Gastroesophageal sphincter (tissue), 4 donors: ENCODE measurements at regions not wholly inside any gene's neighbourhood (a gene's known extent, or its start where the extent isn't known, plus 50 kb on each side); places are given as distances from the start of the nearest gene placed in this dataset.

ENCODE experiments used
- ATAC-seq: fragments of 150-250 bp; one replicate; pipeline ENCODE4 v1.9.1; 2016; ENCODE audit warnings: mild to moderate bottlenecking, moderate library complexity
- H3K27ac ChIP-seq, 4 donors: fragments of 200-600 bp; sonication (generic) in 3 of 4; 1 replicate in 3 of 4; 2 replicates in 1 of 4; pipeline ENCODE4 v1.5.1; 2016 to 2019
- H3K27me3 ChIP-seq: fragments of 200-600 bp; sonication (generic); one replicate; pipeline ENCODE4 v1.5.1; 2019
- H3K36me3 ChIP-seq, 2 donors: fragments of 200-600 bp; sonication (generic); one replicate each; pipeline ENCODE4 v1.5.1; 2019; ENCODE audit warnings: control low read depth in 1 of 2
- H3K4me1 ChIP-seq, 3 donors: fragments of 200-600 bp; sonication (generic); 1 replicate in 2 of 3; 2 replicates in 1 of 3; pipeline ENCODE4 v1.5.1; 2016 to 2019; ENCODE audit warnings: control low read depth in 2 of 3
- H3K4me3 ChIP-seq, 2 donors: fragments of 200-600 bp; sonication (generic); one replicate each; pipeline ENCODE4 v1.5.1; 2019; ENCODE audit warnings: mild to moderate bottlenecking in 1 of 2, moderate library complexity in 1 of 2
- H3K9me3 ChIP-seq, 3 donors: fragments of 200-600 bp; sonication (generic); one replicate each; pipeline ENCODE4 v1.5.1; 2017 to 2019; ENCODE audit warnings: control low read depth in 2 of 3
- EP300 ChIP-seq: sonication (generic); formaldehyde crosslinking; IDR thresholded peaks from one replicate; pipeline ENCODE4 v1.6.1; 2017; ENCODE audit warnings: antibody characterized with exemption, mild to moderate bottlenecking
- POLR2A ChIP-seq, 2 donors: fragments of 450-650 bp; IDR thresholded peaks; one replicate each; pipeline ENCODE4 v1.6.1; 2017; ENCODE audit warnings: antibody characterized with exemption in 2 of 2, mild to moderate bottlenecking in 2 of 2, moderate library complexity in 1 of 2
- POLR2AphosphoS5 ChIP-seq: sonication (generic); formaldehyde crosslinking; IDR thresholded peaks from one replicate; pipeline ENCODE4 v1.6.1; 2017; ENCODE audit warnings: antibody characterized with exemption
- WGBS, 2 donors: methylation state at CpG; one replicate each; pipeline ENCODE4 v1.1.5; 2018; ENCODE audit warnings: low coverage in 1 of 2; 5-methylcytosine and 5-hydroxymethylcytosine counted together
- TF ChIP-seq, protein P1 (sequence below), 4 experiments: fragments of 200-600 bp in 2 of 4; fragments of 450-650 bp in 2 of 4; sonication (generic) in 1 of 4; IDR thresholded peaks; one replicate each; pipeline ENCODE4 v1.5.1; 2017 to 2019; ENCODE audit warnings: antibody characterized with exemption in 4 of 4, mild to moderate bottlenecking in 2 of 4, moderate library complexity in 2 of 4

GRCh38 chr5:110289512-110289810, 437.0 kb downstream of the TMEM232 start:
- Histone ChIP-seq H3K4me1 (no peaks in the 10 kb centered on the region), H3K4me3 (no peak overlapping the region), H3K27ac (no peak overlapping the region), H3K9me3 (peaks cover 0 to 3% (median 0%) of the 10 kb centered on the region in 3 donors), H3K27me3 (no peaks in the 10 kb centered on the region), H3K36me3 (no peaks in the 10 kb centered on the region)
- ATAC-seq, result no peak
- TF ChIP-seq POLR2A (IDR thresholded peaks at IDR 0.05) (no peak), POLR2AphosphoS5 (no peak), EP300 (no peak)
- TF ChIP-seq, protein P1, sequence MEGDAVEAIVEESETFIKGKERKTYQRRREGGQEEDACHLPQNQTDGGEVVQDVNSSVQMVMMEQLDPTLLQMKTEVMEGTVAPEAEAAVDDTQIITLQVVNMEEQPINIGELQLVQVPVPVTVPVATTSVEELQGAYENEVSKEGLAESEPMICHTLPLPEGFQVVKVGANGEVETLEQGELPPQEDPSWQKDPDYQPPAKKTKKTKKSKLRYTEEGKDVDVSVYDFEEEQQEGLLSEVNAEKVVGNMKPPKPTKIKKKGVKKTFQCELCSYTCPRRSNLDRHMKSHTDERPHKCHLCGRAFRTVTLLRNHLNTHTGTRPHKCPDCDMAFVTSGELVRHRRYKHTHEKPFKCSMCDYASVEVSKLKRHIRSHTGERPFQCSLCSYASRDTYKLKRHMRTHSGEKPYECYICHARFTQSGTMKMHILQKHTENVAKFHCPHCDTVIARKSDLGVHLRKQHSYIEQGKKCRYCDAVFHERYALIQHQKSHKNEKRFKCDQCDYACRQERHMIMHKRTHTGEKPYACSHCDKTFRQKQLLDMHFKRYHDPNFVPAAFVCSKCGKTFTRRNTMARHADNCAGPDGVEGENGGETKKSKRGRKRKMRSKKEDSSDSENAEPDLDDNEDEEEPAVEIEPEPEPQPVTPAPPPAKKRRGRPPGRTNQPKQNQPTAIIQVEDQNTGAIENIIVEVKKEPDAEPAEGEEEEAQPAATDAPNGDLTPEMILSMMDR (IDR thresholded peaks at IDR 0.05), result no peak
- 54% methylated on average over 2 of the region's 2 CpGs; no CpG with 5 or more reads in 1 of the 2 donors for WGBS, 2 donors

- Histone ChIP-seq H3K36me3 (no peaks in the 10 kb centered on the region), H3K9me3 (no peaks in the 10 kb centered on the region), H3K27ac (no peak overlapping the region), H3K27me3 (no peaks in the 10 kb centered on the region), H3K4me3 (no peak overlapping the region), H3K4me1 (no peaks in the 10 kb centered on the region)
- WGBS, 2 donors, result 36 to 44% methylated on average over 1 of the region's 1 CpG
- TF ChIP-seq, protein P1 (IDR thresholded peaks at IDR 0.05), result no peak
- TF ChIP-seq EP300 (no peak), POLR2AphosphoS5 (no peak), POLR2A (IDR thresholded peaks at IDR 0.05) (no peak)
- ATAC-seq, result no peak
Observed at GRCh38 chr5:110290542-110290941, 435.9 kb downstream of the TMEM232 start.

DNA sequence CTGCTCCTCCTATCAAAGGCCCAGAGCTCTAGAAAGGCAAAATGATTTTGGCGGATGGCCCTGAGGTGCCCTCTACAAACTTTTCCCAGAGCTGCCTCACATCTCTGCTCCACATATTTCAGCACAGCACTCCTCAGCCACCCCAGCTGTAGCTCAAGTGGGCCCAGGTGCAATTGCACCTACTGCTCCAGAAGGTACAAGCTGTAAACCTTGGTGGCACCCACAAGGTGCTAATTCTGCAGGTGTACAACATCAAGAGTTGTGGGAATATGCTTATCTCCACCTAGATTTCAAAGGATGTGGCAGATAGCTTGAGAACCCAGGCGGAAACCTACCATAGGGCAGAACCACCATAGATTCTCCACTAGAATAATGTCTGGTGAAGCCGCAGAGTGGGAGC, 432.2 kb downstream of the TMEM232 start:
- no peak for TF ChIP-seq POLR2A (IDR thresholded peaks at IDR 0.05)
- no peak for TF ChIP-seq EP300
- TF ChIP-seq POLR2AphosphoS5, result no peak
- TF ChIP-seq, protein P1 (IDR thresholded peaks at IDR 0.05), result no peak
- ATAC-seq, result no peak
- H3K27ac ChIP-seq, result no peak overlapping the region
- H3K4me1 ChIP-seq, result no peaks in the 10 kb centered on the region
- H3K9me3 ChIP-seq, result no peaks in the 10 kb centered on the region
- WGBS, 2 donors, result 80 to 100% methylated on average over 2 to 3 of the region's 3 CpGs
- H3K4me3 ChIP-seq, result no peak overlapping the region
- no peaks in the 10 kb centered on the region for H3K27me3 ChIP-seq
- no peaks in the 10 kb centered on the region for H3K36me3 ChIP-seq

DNA sequence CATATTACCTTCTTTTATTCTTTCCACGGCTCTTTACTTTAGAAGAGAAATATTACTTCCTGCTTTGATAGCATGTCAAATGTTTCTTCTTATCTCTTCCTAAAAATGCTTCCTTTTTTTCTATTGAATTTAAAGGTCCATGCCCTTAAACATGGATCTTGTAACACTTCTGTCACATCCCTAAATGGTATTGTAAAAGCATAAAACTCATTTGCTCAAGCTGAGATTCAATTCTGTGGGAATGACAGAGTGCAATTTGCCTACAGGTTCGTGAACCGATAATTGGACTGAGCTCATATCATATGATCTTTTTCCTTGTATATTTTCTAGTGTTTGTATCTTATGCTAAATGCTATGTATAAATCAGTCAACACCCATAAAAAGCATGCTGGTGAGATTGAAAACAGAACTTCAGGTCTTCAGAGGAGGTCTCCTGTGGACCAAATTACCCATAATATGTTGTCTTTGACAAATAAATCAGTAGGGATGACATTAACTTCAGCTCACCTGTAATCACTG, 429.3 kb downstream of the TMEM232 start:
- Histone ChIP-seq H3K4me3 (no peak overlapping the region), H3K27me3 (no peaks in the 10 kb centered on the region), H3K27ac (no peak overlapping the region), H3K4me1 (no peaks in the 10 kb centered on the region), H3K36me3 (no peaks in the 10 kb centered on the region), H3K9me3 (peaks cover 0 to 14% (median 0%) of the 10 kb centered on the region in 3 donors)
- ATAC-seq, result no peak
- no peak for TF ChIP-seq POLR2AphosphoS5
- 63 to 73% methylated on average over 3 of the region's 3 CpGs for WGBS, 2 donors

GRCh38 chr5:110304176-110304575, 422.3 kb downstream of the TMEM232 start:
- H3K36me3 ChIP-seq, result no peaks in the 10 kb centered on the region
- no peaks in the 10 kb centered on the region for H3K27me3 ChIP-seq
- peaks cover 0 to 24% (median 0%) of the 10 kb centered on the region in 3 donors for H3K9me3 ChIP-seq
- H3K4me1 ChIP-seq, result no peaks in the 10 kb centered on the region
- H3K27ac ChIP-seq, result no peak overlapping the region
- no peak overlapping the region for H3K4me3 ChIP-seq
- TF ChIP-seq POLR2A (IDR thresholded peaks at IDR 0.05), result no peak
- no peak for TF ChIP-seq EP300
- TF ChIP-seq, protein P1 (IDR thresholded peaks at IDR 0.05), result no peak
- no peak for TF ChIP-seq POLR2AphosphoS5
- ATAC-seq, result no peak
- WGBS, 2 donors, result 50 to 86% methylated on average over 1 of the region's 1 CpG
